AG04449 (cell line): ENCODE measurements at regions not wholly inside any gene's neighbourhood (a gene's known extent, or its start where the extent isn't known, plus 50 kb on each side); places are given as distances from the start of the nearest gene placed in this dataset.

ENCODE experiments used
- CTCF ChIA-PET: fragments of 350-600 bp; formaldehyde crosslinking; extraction: SDS; loops from one replicate; lab custom pipeline; 2021; ENCODE audit warnings: antibody characterized with exemption; lab: Yijun Ruan, JAX
- POLR2A ChIA-PET: fragments of 400-600, 350-600 bp; formaldehyde crosslinking; extraction: SDS; loops from one replicate; lab custom pipeline; 2020; ENCODE audit warnings: antibody characterized with exemption, inconsistent platforms; lab: Yijun Ruan, JAX
- DNase-seq: peaks from one replicate; pipeline ENCODE4 v3.0.0-alpha.2; 2010; ENCODE audit warnings: low read depth, low spot score
- H3K4me3 ChIP-seq: 2 replicates; pipeline ENCODE4 v1.5.1; 2011; ENCODE audit warnings: low read depth, mild to moderate bottlenecking, control low read depth, low read length
- TF ChIP-seq, protein P1 (sequence below): IDR thresholded peaks from one replicate; pipeline ENCODE4 v1.5.1; 2011; ENCODE audit warnings: mild to moderate bottlenecking, moderate library complexity, low read length, control low read depth, inconsistent platforms; ENCODE audit not compliant: insufficient read depth; ENCODE audit errors: missing control alignments

DNA sequence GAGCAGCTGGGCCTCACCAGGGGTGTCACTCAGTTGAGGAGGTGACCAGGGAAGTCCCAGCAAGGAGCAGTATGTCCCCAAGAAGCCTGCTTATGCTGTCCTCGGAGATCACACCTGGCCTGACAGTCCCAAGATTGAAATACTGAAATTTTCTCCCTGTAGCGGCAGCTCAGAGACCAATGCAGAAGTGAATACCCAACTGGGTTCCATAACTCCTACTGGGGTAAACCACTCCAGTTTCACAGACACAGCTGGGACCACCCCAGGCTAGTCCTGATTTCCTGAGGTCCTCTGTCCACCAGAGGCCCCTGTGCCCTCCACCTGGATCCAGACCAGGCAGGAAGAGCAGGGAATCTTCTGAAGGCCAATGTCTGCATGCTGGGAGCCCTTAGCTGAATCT, 298.1 kb downstream of the ZEB1 start:
- CTCF ChIA-PET, result no interaction called here
- POLR2A ChIA-PET, result no interaction called here

DNA sequence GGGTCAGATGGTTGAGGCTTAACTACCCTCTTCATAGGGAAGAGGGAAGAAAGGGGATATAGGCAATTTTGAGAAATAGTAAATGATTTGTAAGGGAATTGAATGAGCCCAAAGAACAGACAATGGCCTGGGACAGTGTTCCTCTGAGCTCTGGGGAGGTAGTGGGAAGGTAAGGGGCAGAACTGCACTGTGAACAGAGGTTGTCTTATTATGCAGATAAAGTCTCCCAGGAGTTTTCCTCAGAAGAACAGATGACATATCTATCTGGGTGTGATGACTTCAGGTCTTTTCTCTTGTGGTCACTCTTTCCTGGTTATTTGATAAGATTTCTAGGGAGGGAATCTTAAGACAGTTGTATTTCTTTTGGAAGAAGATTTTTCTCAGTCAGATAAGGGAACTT, 296.1 kb downstream of the ZEB1 start:
- ChIA-PET CTCF (no interaction called here), POLR2A (no interaction called here)
- TF ChIP-seq, protein P1, sequence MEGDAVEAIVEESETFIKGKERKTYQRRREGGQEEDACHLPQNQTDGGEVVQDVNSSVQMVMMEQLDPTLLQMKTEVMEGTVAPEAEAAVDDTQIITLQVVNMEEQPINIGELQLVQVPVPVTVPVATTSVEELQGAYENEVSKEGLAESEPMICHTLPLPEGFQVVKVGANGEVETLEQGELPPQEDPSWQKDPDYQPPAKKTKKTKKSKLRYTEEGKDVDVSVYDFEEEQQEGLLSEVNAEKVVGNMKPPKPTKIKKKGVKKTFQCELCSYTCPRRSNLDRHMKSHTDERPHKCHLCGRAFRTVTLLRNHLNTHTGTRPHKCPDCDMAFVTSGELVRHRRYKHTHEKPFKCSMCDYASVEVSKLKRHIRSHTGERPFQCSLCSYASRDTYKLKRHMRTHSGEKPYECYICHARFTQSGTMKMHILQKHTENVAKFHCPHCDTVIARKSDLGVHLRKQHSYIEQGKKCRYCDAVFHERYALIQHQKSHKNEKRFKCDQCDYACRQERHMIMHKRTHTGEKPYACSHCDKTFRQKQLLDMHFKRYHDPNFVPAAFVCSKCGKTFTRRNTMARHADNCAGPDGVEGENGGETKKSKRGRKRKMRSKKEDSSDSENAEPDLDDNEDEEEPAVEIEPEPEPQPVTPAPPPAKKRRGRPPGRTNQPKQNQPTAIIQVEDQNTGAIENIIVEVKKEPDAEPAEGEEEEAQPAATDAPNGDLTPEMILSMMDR, result no peak
- H3K4me3 ChIP-seq, result no peak overlapping the region
- DNase-seq, result no peak

More for the DNA sequence above, 298.1 kb downstream of the ZEB1 start:
- DNase-seq, result no peak
- H3K4me3 ChIP-seq, result no peak overlapping the region
- TF ChIP-seq, protein P1, result no peak

DNA sequence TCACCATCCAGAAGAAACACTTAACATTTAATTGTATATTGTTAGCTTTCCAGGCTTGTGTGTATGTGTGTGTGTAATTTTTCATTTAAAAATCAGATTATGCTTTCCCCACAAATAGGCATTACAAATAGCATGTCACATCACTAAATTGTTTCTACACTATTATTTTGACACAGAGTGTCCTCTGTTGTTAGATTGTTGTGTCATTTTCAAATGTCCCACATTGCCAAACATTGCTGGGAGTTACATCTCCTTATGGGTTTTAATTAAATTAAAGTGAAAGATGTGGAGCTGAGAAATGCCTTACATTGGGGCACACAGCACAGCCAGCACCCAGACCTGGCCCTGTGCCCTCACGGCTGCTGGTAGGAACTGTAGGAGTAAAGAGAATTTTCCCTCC, 295.6 kb downstream of the ZEB1 start:
- H3K4me3 ChIP-seq, result no peak overlapping the region
- DNase-seq, result no peak
- TF ChIP-seq, protein P1, result no peak
- POLR2A ChIA-PET, result no interaction called here
- CTCF ChIA-PET, result no interaction called here

DNA sequence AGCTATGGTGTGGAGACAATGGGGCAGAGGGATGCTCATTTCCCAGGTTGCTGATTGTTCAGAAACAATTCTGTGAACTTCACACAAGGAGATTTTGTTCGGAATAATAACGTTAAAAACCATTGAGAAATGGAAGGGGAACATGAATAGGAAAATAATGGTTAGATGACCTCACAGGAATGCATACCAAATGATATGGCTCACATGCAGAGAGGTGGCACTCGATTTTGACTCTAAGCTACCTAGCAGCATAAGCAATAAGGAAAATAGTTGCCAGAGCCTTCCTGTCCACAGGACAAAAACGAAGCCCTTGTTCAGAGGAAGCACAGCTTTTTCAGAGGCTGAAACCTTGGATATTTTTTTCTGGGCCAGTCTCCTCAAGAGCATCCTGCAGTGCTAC, 293.1 kb downstream of the ZEB1 start:
- ChIA-PET CTCF (interaction anchor here (1.2 kb wide), 1 partner anchor 10 kb away, joined by 4 read pairs; no protein-coding TSS in a partner anchor), POLR2A (no interaction called here)
- H3K4me3 ChIP-seq, result no peak overlapping the region
- no peak for DNase-seq
- TF ChIP-seq, protein P1, result no peak

DNA sequence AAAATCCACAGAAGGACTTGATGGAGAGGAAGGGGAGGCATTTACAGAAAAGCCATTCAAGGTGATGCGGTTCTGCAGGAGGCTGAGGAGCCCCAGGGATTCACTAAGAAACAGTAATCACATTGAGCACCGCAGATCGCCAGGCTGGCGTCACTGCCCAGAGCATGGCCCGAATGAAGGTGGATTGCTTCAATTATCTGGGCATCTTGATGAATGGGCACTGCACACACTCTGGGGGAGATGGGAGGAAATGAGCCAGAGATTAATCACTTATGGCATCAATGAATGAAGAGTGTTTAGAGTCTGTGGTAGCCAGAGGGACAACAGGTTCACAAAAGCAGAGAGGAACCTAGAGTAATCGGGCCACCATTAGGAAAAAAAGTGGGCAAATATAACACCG, 292.1 kb downstream of the ZEB1 start:
- no peak for DNase-seq
- ChIA-PET CTCF (no interaction called here), POLR2A (no interaction called here)
- TF ChIP-seq, protein P1, result no peak
- H3K4me3 ChIP-seq, result no peak overlapping the region

DNA sequence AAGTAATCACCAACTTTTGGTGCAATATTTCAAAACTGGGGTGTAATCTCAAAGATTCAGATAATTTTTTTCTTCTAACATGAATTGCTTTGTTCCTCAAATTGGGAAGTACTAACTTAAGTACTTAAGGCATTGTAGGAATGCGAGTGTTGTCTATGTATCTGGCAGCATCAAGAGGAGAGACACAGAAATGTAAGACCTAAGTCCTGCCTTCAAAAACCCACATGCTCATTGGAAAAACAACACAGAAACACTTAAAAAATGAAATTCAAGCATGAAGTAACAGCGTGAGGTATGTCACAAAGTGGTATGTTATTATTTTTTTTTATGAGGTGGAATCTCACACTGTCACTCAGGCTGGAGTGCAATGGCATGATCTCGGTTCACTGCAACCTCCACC, 288.5 kb downstream of the ZEB1 start:
- CTCF ChIA-PET, result interaction anchor here (1.0 kb wide), 1 partner anchor 25 kb away, joined by 3 read pairs; no protein-coding TSS in a partner anchor
- TF ChIP-seq, protein P1, result no peak
- POLR2A ChIA-PET, result no interaction called here
- no peak overlapping the region for H3K4me3 ChIP-seq
- DNase-seq, result no peak
